ENCODE measurements at regions not wholly inside any gene's neighbourhood (a gene's known extent, or its start where the extent isn't known, plus 50 kb on each side); places are given as distances from the start of the nearest gene placed in this dataset.

DNA sequence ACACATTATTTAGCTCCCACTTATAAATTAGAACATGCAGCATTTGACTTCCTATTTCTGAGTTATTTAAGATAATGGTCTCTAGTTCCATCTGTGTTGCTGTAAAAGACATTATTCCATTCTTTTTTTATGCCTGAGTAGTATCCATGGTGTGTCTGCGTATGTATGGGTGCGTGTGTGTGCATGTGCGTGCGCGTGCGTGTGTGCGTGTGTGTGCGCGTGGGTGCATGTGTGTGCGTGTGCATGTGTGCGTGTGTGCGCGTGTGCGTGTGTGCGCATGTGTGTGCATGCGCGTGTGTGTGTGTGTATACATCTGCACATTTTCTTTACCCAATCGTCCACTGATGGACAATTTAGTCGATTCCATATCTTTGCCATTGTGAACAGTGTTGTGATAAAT, 479.4 kb upstream of the TMEM132C start:
- TF ChIP-seq, protein P1, sequence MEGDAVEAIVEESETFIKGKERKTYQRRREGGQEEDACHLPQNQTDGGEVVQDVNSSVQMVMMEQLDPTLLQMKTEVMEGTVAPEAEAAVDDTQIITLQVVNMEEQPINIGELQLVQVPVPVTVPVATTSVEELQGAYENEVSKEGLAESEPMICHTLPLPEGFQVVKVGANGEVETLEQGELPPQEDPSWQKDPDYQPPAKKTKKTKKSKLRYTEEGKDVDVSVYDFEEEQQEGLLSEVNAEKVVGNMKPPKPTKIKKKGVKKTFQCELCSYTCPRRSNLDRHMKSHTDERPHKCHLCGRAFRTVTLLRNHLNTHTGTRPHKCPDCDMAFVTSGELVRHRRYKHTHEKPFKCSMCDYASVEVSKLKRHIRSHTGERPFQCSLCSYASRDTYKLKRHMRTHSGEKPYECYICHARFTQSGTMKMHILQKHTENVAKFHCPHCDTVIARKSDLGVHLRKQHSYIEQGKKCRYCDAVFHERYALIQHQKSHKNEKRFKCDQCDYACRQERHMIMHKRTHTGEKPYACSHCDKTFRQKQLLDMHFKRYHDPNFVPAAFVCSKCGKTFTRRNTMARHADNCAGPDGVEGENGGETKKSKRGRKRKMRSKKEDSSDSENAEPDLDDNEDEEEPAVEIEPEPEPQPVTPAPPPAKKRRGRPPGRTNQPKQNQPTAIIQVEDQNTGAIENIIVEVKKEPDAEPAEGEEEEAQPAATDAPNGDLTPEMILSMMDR (IDR thresholded peaks at IDR 0.05; ENCODE audit: extremely low read depth, insufficient read depth, missing control alignments), result no peak
- in situ Hi-C loops (cut with MboI; ENCODE audit: low pct_unique_long_range_greater_than_20kb, low sequenced_read_pairs, unreplicated experiment), result no loop called here
- DNase-seq (ENCODE audit: low spot score), result no peak

DNA sequence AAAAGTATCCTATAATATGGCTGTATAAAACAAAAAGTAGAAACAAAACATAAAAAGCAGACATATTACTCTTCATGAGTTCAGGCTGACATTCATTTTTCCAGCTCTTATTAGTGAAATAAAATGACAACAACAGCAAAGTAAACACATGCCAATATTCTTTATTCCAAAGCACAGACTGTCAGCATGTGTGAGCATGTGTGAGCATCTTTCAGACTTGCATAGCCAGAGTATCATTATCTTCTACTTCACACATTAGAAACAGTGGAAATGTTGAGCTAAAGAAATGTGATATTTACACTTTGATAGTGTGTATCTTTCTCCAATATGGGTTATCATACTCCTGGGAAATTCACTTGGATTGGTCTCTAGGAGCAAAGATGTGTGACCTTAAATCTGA, 476.6 kb upstream of the TMEM132C start:
- in situ Hi-C loops (cut with MboI; ENCODE audit: low pct_unique_long_range_greater_than_20kb, low sequenced_read_pairs, unreplicated experiment), result no loop called here
- DNase-seq (ENCODE audit: low spot score), result no peak
- TF ChIP-seq, protein P1 (IDR thresholded peaks at IDR 0.05; ENCODE audit: extremely low read depth, insufficient read depth, missing control alignments), result no peak

DNA sequence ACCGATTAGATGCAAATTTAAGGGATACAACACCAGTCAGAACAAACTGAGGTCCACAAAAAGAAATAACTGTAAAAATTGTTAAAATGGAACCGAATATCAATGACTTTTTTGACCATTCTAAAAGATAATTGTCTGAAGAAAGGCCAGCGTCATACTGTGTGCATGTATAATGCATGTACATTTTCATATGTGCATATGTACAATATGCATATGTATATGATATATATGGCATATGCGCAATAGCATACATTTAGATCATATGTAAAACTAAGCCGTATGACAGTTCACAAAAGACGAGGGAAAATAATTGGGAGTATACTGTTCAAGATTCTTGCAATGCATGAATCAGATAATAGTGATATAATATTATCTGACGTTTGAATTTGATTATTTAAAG, 475.8 kb upstream of the TMEM132C start:
- in situ Hi-C loops (cut with MboI; ENCODE audit: low pct_unique_long_range_greater_than_20kb, low sequenced_read_pairs, unreplicated experiment), result no loop called here
- DNase-seq (ENCODE audit: low spot score), result no peak
- TF ChIP-seq, protein P1 (IDR thresholded peaks at IDR 0.05; ENCODE audit: extremely low read depth, insufficient read depth, missing control alignments), result no peak

DNA sequence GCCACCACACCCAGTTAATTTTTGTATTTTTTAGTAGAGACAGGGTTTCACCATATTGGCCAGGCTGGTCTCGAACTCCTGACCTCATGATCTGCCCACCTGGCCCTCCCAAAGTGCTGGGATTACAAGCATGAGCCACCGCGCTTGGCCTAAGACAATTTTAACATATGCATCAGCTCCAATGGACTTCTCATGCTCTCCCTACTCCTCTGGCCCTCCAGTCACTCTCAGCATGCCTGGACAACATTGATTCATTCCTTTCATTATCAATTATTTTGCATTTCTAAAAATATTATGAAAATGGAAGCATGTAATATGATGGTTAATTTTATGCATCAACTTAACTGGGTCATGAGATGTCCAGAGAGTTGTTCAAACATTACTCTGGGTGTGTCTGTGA, 469.1 kb upstream of the TMEM132C start:
- in situ Hi-C loops (cut with MboI; ENCODE audit: low pct_unique_long_range_greater_than_20kb, low sequenced_read_pairs, unreplicated experiment), result no loop called here
- DNase-seq (ENCODE audit: low spot score), result no peak
- TF ChIP-seq, protein P1 (IDR thresholded peaks at IDR 0.05; ENCODE audit: extremely low read depth, insufficient read depth, missing control alignments), result no peak

DNA sequence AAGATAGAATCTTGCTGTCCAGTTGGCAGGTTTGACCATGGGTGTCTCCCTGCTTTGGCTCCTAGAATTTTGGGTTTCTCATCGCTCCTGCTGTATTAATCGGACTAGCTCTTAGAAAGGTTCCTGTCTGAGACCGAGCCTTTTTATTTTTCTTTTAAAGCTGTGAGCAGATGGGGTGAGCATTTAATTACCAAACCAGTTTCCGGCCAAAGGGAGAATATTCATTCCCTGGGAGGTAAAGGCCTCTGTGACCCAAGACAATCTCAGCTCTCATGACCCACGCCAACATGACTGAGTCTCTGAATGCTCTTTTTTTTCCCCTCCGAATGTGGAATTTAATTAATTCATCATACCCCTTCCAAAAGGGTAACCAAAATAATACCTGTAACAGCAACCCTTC, 464.7 kb upstream of the TMEM132C start:
- no peak for DNase-seq (ENCODE audit: low spot score)
- TF ChIP-seq, protein P1 (IDR thresholded peaks at IDR 0.05; ENCODE audit: extremely low read depth, insufficient read depth, missing control alignments), result no peak
- in situ Hi-C loops (cut with MboI; ENCODE audit: low pct_unique_long_range_greater_than_20kb, low sequenced_read_pairs, unreplicated experiment), result no loop called here

DNA sequence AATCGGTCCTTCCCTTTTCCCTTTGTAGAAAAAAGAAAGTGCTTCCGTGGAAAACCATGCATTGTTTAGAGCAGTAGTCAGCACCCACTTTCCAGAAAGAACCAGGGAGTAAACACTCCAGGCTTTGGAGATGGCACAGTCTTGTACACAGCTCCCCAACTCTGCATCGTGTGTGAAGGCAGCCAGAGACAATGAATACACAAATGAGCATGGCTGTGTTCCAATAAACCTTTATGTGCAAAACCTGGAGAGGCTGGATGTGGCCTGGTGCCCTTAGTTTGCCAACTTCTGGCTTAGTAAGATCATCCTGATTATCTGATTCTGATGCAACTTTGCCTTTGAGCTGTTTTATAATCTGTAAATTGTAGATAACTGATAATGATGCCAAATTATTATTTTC, 463.4 kb upstream of the TMEM132C start:
- TF ChIP-seq, protein P1 (IDR thresholded peaks at IDR 0.05; ENCODE audit: extremely low read depth, insufficient read depth, missing control alignments), result no peak
- DNase-seq (ENCODE audit: low spot score), result no peak
- in situ Hi-C loops (cut with MboI; ENCODE audit: low pct_unique_long_range_greater_than_20kb, low sequenced_read_pairs, unreplicated experiment), result no loop called here

DNA sequence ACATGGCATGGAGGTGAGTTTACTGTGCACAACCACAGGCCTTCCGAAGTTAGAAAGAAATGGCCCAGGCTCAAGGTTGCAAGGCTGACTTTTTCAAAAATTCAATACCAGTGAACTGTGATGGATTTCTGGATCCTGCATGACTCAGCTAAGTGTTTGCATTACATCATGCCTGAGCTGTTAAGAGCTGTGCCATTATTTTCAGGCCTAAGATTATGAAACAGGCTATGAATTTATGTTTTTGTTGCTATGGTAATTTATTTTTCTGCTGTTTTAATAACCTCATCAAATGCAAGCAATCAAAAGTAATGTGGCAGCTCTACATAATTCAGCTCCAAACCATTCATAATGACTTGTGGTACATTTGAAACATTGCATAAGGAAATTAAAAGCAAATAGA, 457.7 kb upstream of the TMEM132C start:
- no peak for DNase-seq (ENCODE audit: low spot score)
- TF ChIP-seq, protein P1 (IDR thresholded peaks at IDR 0.05; ENCODE audit: extremely low read depth, insufficient read depth, missing control alignments), result no peak
- in situ Hi-C loops (cut with MboI; ENCODE audit: low pct_unique_long_range_greater_than_20kb, low sequenced_read_pairs, unreplicated experiment), result no loop called here

Measured in GM13977 (cell line).